ENCODE measurements at regions not wholly inside any gene's neighbourhood (a gene's known extent, or its start where the extent isn't known, plus 50 kb on each side); places are given as distances from the start of the nearest gene placed in this dataset.
A peak's percentile ranks its signal among the peaks of the same experiment; 100 is the strongest.

DNA sequence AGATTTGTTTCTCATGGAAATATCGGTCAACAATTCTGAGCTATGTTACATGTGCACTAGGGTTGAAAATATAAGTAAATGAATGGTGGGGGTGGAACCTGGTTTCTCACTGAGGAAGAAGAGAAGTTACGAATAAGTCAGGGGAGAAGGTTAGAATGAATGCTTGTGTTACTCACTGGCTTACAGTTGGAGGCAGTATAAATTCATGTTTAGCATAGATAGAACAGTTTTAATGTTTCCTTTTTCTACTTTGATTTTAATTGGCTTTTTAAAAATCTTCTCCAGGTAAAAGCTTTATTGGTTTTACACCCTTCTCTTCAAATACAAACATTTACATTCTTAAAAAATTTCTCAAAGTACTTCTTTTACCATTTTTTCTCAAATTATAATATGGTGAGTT lies 1113.7 kb downstream of the CDH11 start:
- DNase-seq (ENCODE audit: low read depth, low spot score): no peak
- no peaks in the 10 kb centered on the region for H3K36me3 ChIP-seq (ENCODE audit: insufficient read depth, low read length)
- H3K4me3 ChIP-seq: no peak overlapping the region
- TF ChIP-seq FOXP2 (optimal IDR thresholded peaks at IDR 0.05; ENCODE audit: control extremely low read depth, extremely low read length, insufficient read depth) (no peak), POLR2AphosphoS5 (IDR thresholded peaks at IDR 0.05; ENCODE audit: borderline replicate concordance, low read depth, low read length) (no peak), EZH2 (IDR thresholded peaks at IDR 0.05) (no peak)
- H3K27ac ChIP-seq: no peak overlapping the region
- no peak overlapping the region for H3K9ac ChIP-seq (ENCODE audit: insufficient read length)
- H3K9me3 ChIP-seq (ENCODE audit: low read depth, low read length): no peaks in the 10 kb centered on the region

DNA sequence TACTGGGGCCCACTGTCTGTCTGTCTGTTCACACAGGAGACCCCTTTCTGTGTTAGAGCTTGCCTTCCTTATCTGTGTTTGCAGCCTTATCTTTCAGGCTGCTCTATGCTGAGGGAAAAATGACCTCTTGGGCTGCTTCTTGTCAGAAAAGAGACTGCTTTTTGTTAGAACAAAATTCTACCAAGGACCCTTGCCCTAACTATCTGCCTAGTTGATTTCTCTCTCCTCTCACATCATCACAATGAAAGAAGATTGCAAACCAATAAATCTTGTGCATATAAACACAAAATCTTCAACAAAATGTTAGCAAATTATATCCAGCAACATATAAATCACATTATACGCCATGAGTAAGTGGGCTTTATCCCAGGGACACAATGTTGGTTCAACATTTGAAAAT lies 1117.7 kb downstream of the CDH11 start:
- no peak overlapping the region for H3K27ac ChIP-seq
- no peak overlapping the region for H3K9ac ChIP-seq (ENCODE audit: insufficient read length)
- TF ChIP-seq FOXP2 (optimal IDR thresholded peaks at IDR 0.05; ENCODE audit: control extremely low read depth, extremely low read length, insufficient read depth) (no peak), POLR2AphosphoS5 (IDR thresholded peaks at IDR 0.05; ENCODE audit: borderline replicate concordance, low read depth, low read length) (no peak), EZH2 (IDR thresholded peaks at IDR 0.05) (no peak)
- no peaks in the 10 kb centered on the region for H3K36me3 ChIP-seq (ENCODE audit: insufficient read depth, low read length)
- no peak overlapping the region for H3K4me3 ChIP-seq
- no peak for DNase-seq (ENCODE audit: low read depth, low spot score)
- no peaks in the 10 kb centered on the region for H3K9me3 ChIP-seq (ENCODE audit: low read depth, low read length)

GRCh38 chr16:63995025-63995424 lies 1126.8 kb downstream of the CDH11 start:
- Histone ChIP-seq H3K4me3 (no peak overlapping the region), H3K27ac (no peak overlapping the region), H3K36me3 (ENCODE audit: insufficient read depth, low read length) (no peaks in the 10 kb centered on the region), H3K9me3 (ENCODE audit: low read depth, low read length) (no peaks in the 10 kb centered on the region), H3K9ac (ENCODE audit: insufficient read length) (no peak overlapping the region)
- no peak for TF ChIP-seq EZH2 (IDR thresholded peaks at IDR 0.05)
- no peak for DNase-seq (ENCODE audit: low read depth, low spot score)

DNA sequence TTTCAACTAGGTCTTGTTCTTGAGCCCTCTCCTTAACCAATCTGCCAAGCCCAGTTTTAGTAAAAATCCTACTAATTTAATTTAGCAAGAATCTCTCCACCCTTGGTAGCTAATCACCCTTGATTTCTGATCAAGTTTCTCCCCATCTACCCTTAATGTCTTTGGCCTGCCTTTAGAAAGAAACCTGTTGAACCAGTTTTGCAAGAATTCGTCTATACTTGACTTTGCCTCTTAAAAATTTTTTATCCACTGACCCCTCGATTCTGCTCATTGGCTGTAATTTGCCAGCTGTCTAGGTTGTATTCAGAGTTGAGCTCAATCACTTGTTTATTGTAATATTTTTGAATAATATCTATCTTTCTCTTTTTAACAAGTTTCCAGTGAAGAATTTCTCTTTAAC lies 1138.5 kb downstream of the CDH11 start:
- no peak for DNase-seq (ENCODE audit: low read depth, low spot score)
- H3K36me3 ChIP-seq (ENCODE audit: insufficient read depth, low read length): no peaks in the 10 kb centered on the region
- TF ChIP-seq EZH2 (IDR thresholded peaks at IDR 0.05): no peak
- no peak for TF ChIP-seq POLR2AphosphoS5 (IDR thresholded peaks at IDR 0.05; ENCODE audit: borderline replicate concordance, low read depth, low read length)
- TF ChIP-seq FOXP2 (optimal IDR thresholded peaks at IDR 0.05; ENCODE audit: control extremely low read depth, extremely low read length, insufficient read depth): no peak
- H3K9ac ChIP-seq (ENCODE audit: insufficient read length): no peak overlapping the region
- H3K27ac ChIP-seq: no peak overlapping the region
- H3K9me3 ChIP-seq (ENCODE audit: low read depth, low read length): no peaks in the 10 kb centered on the region
- no peak overlapping the region for H3K4me3 ChIP-seq

GRCh38 chr16:63982741-63983140 lies 1139.1 kb downstream of the CDH11 start:
- H3K27ac ChIP-seq: no peak overlapping the region
- H3K9ac ChIP-seq (ENCODE audit: insufficient read length): no peak overlapping the region
- DNase-seq (ENCODE audit: low read depth, low spot score): no peak
- no peaks in the 10 kb centered on the region for H3K9me3 ChIP-seq (ENCODE audit: low read depth, low read length)
- no peak for TF ChIP-seq POLR2AphosphoS5 (IDR thresholded peaks at IDR 0.05; ENCODE audit: borderline replicate concordance, low read depth, low read length)
- TF ChIP-seq EZH2 (IDR thresholded peaks at IDR 0.05): no peak
- no peak for TF ChIP-seq FOXP2 (optimal IDR thresholded peaks at IDR 0.05; ENCODE audit: control extremely low read depth, extremely low read length, insufficient read depth)
- H3K36me3 ChIP-seq (ENCODE audit: insufficient read depth, low read length): no peaks in the 10 kb centered on the region
- H3K4me3 ChIP-seq: no peak overlapping the region

GRCh38 chr16:63982110-63982509 lies 1139.8 kb downstream of the CDH11 start:
- Histone ChIP-seq H3K4me3 (no peak overlapping the region), H3K36me3 (ENCODE audit: insufficient read depth, low read length) (no peaks in the 10 kb centered on the region), H3K9ac (ENCODE audit: insufficient read length) (no peak overlapping the region), H3K27ac (no peak overlapping the region), H3K9me3 (ENCODE audit: low read depth, low read length) (no peaks in the 10 kb centered on the region)
- TF ChIP-seq EZH2 (IDR thresholded peaks at IDR 0.05) (no peak), FOXP2 (optimal IDR thresholded peaks at IDR 0.05; ENCODE audit: control extremely low read depth, extremely low read length, insufficient read depth) (no peak), POLR2AphosphoS5 (IDR thresholded peaks at IDR 0.05; ENCODE audit: borderline replicate concordance, low read depth, low read length) (no peak)
- no peak for DNase-seq (ENCODE audit: low read depth, low spot score)

GRCh38 chr16:63981639-63982038 lies 1140.2 kb downstream of the CDH11 start:
- Histone ChIP-seq H3K4me3 (no peak overlapping the region), H3K9me3 (ENCODE audit: low read depth, low read length) (no peaks in the 10 kb centered on the region), H3K36me3 (ENCODE audit: insufficient read depth, low read length) (no peaks in the 10 kb centered on the region), H3K9ac (ENCODE audit: insufficient read length) (no peak overlapping the region), H3K27ac (no peak overlapping the region)
- DNase-seq (ENCODE audit: low read depth, low spot score): peak; percentile 34
- TF ChIP-seq FOXP2 (optimal IDR thresholded peaks at IDR 0.05; ENCODE audit: control extremely low read depth, extremely low read length, insufficient read depth) (no peak), EZH2 (IDR thresholded peaks at IDR 0.05) (no peak), POLR2AphosphoS5 (IDR thresholded peaks at IDR 0.05; ENCODE audit: borderline replicate concordance, low read depth, low read length) (no peak)

- no peak overlapping the region for H3K4me3 ChIP-seq
- no peaks in the 10 kb centered on the region for H3K36me3 ChIP-seq (ENCODE audit: insufficient read depth, low read length)
- DNase-seq (ENCODE audit: low read depth, low spot score): no peak
- no peak overlapping the region for H3K9ac ChIP-seq (ENCODE audit: insufficient read length)
- H3K27ac ChIP-seq: no peak overlapping the region
- no peaks in the 10 kb centered on the region for H3K9me3 ChIP-seq (ENCODE audit: low read depth, low read length)
- no peak for TF ChIP-seq FOXP2 (optimal IDR thresholded peaks at IDR 0.05; ENCODE audit: control extremely low read depth, extremely low read length, insufficient read depth)
- TF ChIP-seq POLR2AphosphoS5 (IDR thresholded peaks at IDR 0.05; ENCODE audit: borderline replicate concordance, low read depth, low read length): no peak
- TF ChIP-seq EZH2 (IDR thresholded peaks at IDR 0.05): no peak
Measured at GRCh38 chr16:63980763-63981162, 1141.1 kb downstream of the CDH11 start.

GRCh38 chr16:63978240-63978639 lies 1143.6 kb downstream of the CDH11 start:
- Histone ChIP-seq H3K27ac (no peak overlapping the region), H3K9me3 (ENCODE audit: low read depth, low read length) (no peaks in the 10 kb centered on the region), H3K4me3 (no peak overlapping the region), H3K9ac (ENCODE audit: insufficient read length) (no peak overlapping the region), H3K36me3 (ENCODE audit: insufficient read depth, low read length) (no peaks in the 10 kb centered on the region)
- no peak for DNase-seq (ENCODE audit: low read depth, low spot score)
- no peak for TF ChIP-seq POLR2AphosphoS5 (IDR thresholded peaks at IDR 0.05; ENCODE audit: borderline replicate concordance, low read depth, low read length)
- no peak for TF ChIP-seq FOXP2 (optimal IDR thresholded peaks at IDR 0.05; ENCODE audit: control extremely low read depth, extremely low read length, insufficient read depth)
- no peak for TF ChIP-seq EZH2 (IDR thresholded peaks at IDR 0.05)

Data from SK-N-MC (cell line).